ENCODE measurements at regions not wholly inside any gene's neighbourhood (a gene's known extent, or its start where the extent isn't known, plus 50 kb on each side); places are given as distances from the start of the nearest gene placed in this dataset.

GRCh38 chr11:71200172-71200716, 52.1 kb downstream of the SHANK2 start:
- TF ChIP-seq CTCF (IDR thresholded peaks at IDR 0.05) = no peak
- no peak for TF ChIP-seq POLR2A (IDR thresholded peaks at IDR 0.05)
